ENCODE measurements at regions not wholly inside any gene's neighbourhood (a gene's known extent, or its start where the extent isn't known, plus 50 kb on each side); places are given as distances from the start of the nearest gene placed in this dataset.

DNA sequence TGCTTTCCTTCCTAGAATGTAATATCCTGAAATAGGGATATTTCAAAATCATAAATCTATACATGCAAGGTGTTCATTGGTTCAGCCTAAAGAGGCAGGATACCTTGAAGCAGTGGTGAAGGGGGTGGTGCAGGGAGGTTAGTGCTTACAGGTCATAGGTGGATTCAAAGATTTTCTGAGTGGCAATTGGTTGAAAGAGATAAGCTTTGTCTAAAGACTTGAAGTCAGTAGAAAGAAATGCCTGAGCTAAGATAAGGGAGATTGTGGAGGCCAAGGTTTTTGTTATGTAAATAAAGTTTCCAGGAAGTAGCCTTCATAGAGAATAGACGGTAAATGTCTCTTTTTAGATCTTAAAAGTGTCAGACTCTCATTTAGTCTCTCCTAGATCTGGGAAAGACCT, 741.2 kb upstream of the ZWINT start:
- CTCF ChIA-PET = no interaction called here
- H3K36me3 ChIP-seq (replicated peaks in 1 of 2; ENCODE audit: control insufficient read depth in 1 of 2, insufficient read depth in 2 of 2, low read length in 1 of 2) = no peaks in the 10 kb centered on the region
- H3K9me3 ChIP-seq = no peaks in the 10 kb centered on the region
- H3K4me3 ChIP-seq (ENCODE audit: low read depth in 2 of 2, low read length in 1 of 2) = no peak overlapping the region
- no peaks in the 10 kb centered on the region for H3F3A ChIP-seq (replicated peaks; ENCODE audit: insufficient read depth)
- H4K20me1 ChIP-seq (ENCODE audit: insufficient read depth) = no peaks in the 10 kb centered on the region
- H3K27me3 ChIP-seq (ENCODE audit: insufficient read depth) = no peaks in the 10 kb centered on the region
- 4% methylated on average over 1 of the region's 1 CpG for WGBS (ENCODE audit: low lambda C conversion rate)
- no peak overlapping the region for H3K27ac ChIP-seq (ENCODE audit: low read depth in 2 of 2, low read length in 1 of 2)
- no peaks in the 10 kb centered on the region for H3K9me2 ChIP-seq
- no peaks in the 10 kb centered on the region for H3K4me1 ChIP-seq (ENCODE audit: control insufficient read depth in 1 of 2, insufficient read depth in 2 of 2, low read depth in 1 of 2, low read length in 1 of 2)
- H3K9ac ChIP-seq = no peak overlapping the region
- DNase-seq = no peak
- H3K4me2 ChIP-seq = no peak overlapping the region
- POLR2A ChIA-PET = no interaction called here
- TF ChIP-seq CHD2 (IDR thresholded peaks at IDR 0.05; ENCODE audit: low read length, partially characterized antibody) = no peak
- TF ChIP-seq TEAD4 (IDR thresholded peaks at IDR 0.05; ENCODE audit: borderline replicate concordance, insufficient read depth) = no peak
- no peak for TF ChIP-seq SMC3 (IDR thresholded peaks at IDR 0.05; ENCODE audit: low read depth, low read length)
- H3K79me2 ChIP-seq (ENCODE audit: insufficient read depth) = no peaks in the 10 kb centered on the region
- H2AFZ ChIP-seq (ENCODE audit: low read depth) = no peak overlapping the region

DNA sequence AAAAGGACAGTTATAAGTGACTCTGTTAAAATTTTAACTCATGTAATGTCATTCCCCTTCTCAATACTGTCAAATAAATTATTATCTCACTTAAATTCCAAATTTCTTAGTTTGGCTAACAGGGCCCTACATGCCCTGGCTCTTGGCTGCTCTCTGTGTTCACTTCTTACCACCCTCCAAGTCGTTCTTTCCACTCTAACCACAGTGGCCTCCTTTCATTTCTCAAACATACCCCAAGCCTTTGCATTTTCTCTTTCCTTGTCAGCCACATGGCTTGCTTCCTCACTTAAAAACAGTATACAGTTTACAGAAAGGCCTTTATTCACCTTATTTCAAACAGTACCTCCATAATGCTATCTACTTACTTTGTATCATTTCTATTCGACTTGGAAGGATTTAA, 737.1 kb upstream of the ZWINT start:
- Histone ChIP-seq H3K9ac (no peak overlapping the region), H3K79me2 (ENCODE audit: insufficient read depth) (no peaks in the 10 kb centered on the region), H3K4me3 (ENCODE audit: low read depth in 2 of 2, low read length in 1 of 2) (no peak overlapping the region), H2AFZ (ENCODE audit: low read depth) (no peak overlapping the region), H3F3A (replicated peaks; ENCODE audit: insufficient read depth) (no peaks in the 10 kb centered on the region), H3K4me2 (no peak overlapping the region), H3K27ac (ENCODE audit: low read depth in 2 of 2, low read length in 1 of 2) (no peak overlapping the region), H3K36me3 (replicated peaks in 1 of 2; ENCODE audit: control insufficient read depth in 1 of 2, insufficient read depth in 2 of 2, low read length in 1 of 2) (no peaks in the 10 kb centered on the region), H3K9me3 (no peaks in the 10 kb centered on the region), H3K4me1 (ENCODE audit: control insufficient read depth in 1 of 2, insufficient read depth in 2 of 2, low read depth in 1 of 2, low read length in 1 of 2) (no peaks in the 10 kb centered on the region), H3K9me2 (no peaks in the 10 kb centered on the region), H3K27me3 (ENCODE audit: insufficient read depth) (no peaks in the 10 kb centered on the region), H4K20me1 (ENCODE audit: insufficient read depth) (no peaks in the 10 kb centered on the region)
- ChIA-PET POLR2A (no interaction called here), CTCF (no interaction called here)
- no peak for DNase-seq
- WGBS (ENCODE audit: low lambda C conversion rate) = 2% methylated on average over 2 of the region's 2 CpGs
- TF ChIP-seq NRF1 (IDR thresholded peaks at IDR 0.05; ENCODE audit: low read depth, low read length) (no peak), EP300 (IDR thresholded peaks at IDR 0.05; ENCODE audit: borderline replicate concordance in 1 of 2, low read depth in 1 of 2, low read length in 1 of 2) (no peak), ELF1 (IDR thresholded peaks at IDR 0.05) (no peak), SMC3 (IDR thresholded peaks at IDR 0.05; ENCODE audit: low read depth, low read length) (no peak), EZH2phosphoT487 (IDR thresholded peaks at IDR 0.05; ENCODE audit: borderline replicate concordance, low read depth) (no peak), MEF2A (IDR thresholded peaks at IDR 0.05; ENCODE audit: borderline replicate concordance, low read depth) (no peak), FOSL2 (IDR thresholded peaks at IDR 0.05; ENCODE audit: borderline replicate concordance, low read depth) (no peak), YY1 (IDR thresholded peaks at IDR 0.05; ENCODE audit: low read depth) (no peak), NFIC (IDR thresholded peaks at IDR 0.05; ENCODE audit: borderline replicate concordance) (no peak)
- TF ChIP-seq, protein P1, sequence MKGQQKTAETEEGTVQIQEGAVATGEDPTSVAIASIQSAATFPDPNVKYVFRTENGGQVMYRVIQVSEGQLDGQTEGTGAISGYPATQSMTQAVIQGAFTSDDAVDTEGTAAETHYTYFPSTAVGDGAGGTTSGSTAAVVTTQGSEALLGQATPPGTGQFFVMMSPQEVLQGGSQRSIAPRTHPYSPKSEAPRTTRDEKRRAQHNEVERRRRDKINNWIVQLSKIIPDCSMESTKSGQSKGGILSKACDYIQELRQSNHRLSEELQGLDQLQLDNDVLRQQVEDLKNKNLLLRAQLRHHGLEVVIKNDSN (IDR thresholded peaks at IDR 0.05; ENCODE audit: borderline replicate concordance, low read depth) = no peak
- TF ChIP-seq, protein P2, sequence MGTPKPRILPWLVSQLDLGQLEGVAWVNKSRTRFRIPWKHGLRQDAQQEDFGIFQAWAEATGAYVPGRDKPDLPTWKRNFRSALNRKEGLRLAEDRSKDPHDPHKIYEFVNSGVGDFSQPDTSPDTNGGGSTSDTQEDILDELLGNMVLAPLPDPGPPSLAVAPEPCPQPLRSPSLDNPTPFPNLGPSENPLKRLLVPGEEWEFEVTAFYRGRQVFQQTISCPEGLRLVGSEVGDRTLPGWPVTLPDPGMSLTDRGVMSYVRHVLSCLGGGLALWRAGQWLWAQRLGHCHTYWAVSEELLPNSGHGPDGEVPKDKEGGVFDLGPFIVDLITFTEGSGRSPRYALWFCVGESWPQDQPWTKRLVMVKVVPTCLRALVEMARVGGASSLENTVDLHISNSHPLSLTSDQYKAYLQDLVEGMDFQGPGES (IDR thresholded peaks at IDR 0.05; ENCODE audit: low read depth, low read length) = no peak
- TF ChIP-seq, protein P3, sequence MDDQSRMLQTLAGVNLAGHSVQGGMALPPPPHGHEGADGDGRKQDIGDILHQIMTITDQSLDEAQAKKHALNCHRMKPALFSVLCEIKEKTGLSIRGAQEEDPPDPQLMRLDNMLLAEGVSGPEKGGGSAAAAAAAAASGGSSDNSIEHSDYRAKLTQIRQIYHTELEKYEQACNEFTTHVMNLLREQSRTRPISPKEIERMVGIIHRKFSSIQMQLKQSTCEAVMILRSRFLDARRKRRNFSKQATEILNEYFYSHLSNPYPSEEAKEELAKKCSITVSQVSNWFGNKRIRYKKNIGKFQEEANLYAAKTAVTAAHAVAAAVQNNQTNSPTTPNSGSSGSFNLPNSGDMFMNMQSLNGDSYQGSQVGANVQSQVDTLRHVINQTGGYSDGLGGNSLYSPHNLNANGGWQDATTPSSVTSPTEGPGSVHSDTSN (IDR thresholded peaks at IDR 0.05) = no peak
- TF ChIP-seq, protein P4, sequence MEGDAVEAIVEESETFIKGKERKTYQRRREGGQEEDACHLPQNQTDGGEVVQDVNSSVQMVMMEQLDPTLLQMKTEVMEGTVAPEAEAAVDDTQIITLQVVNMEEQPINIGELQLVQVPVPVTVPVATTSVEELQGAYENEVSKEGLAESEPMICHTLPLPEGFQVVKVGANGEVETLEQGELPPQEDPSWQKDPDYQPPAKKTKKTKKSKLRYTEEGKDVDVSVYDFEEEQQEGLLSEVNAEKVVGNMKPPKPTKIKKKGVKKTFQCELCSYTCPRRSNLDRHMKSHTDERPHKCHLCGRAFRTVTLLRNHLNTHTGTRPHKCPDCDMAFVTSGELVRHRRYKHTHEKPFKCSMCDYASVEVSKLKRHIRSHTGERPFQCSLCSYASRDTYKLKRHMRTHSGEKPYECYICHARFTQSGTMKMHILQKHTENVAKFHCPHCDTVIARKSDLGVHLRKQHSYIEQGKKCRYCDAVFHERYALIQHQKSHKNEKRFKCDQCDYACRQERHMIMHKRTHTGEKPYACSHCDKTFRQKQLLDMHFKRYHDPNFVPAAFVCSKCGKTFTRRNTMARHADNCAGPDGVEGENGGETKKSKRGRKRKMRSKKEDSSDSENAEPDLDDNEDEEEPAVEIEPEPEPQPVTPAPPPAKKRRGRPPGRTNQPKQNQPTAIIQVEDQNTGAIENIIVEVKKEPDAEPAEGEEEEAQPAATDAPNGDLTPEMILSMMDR (IDR thresholded peaks at IDR 0.05) = no peak
- TF ChIP-seq, protein P5, sequence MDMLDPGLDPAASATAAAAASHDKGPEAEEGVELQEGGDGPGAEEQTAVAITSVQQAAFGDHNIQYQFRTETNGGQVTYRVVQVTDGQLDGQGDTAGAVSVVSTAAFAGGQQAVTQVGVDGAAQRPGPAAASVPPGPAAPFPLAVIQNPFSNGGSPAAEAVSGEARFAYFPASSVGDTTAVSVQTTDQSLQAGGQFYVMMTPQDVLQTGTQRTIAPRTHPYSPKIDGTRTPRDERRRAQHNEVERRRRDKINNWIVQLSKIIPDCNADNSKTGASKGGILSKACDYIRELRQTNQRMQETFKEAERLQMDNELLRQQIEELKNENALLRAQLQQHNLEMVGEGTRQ (IDR thresholded peaks at IDR 0.05; ENCODE audit: borderline replicate concordance, low read depth, low read length) = no peak
